ENCODE measurements at regions not wholly inside any gene's neighbourhood (a gene's known extent, or its start where the extent isn't known, plus 50 kb on each side); places are given as distances from the start of the nearest gene placed in this dataset.

- TF ChIP-seq, protein P1, sequence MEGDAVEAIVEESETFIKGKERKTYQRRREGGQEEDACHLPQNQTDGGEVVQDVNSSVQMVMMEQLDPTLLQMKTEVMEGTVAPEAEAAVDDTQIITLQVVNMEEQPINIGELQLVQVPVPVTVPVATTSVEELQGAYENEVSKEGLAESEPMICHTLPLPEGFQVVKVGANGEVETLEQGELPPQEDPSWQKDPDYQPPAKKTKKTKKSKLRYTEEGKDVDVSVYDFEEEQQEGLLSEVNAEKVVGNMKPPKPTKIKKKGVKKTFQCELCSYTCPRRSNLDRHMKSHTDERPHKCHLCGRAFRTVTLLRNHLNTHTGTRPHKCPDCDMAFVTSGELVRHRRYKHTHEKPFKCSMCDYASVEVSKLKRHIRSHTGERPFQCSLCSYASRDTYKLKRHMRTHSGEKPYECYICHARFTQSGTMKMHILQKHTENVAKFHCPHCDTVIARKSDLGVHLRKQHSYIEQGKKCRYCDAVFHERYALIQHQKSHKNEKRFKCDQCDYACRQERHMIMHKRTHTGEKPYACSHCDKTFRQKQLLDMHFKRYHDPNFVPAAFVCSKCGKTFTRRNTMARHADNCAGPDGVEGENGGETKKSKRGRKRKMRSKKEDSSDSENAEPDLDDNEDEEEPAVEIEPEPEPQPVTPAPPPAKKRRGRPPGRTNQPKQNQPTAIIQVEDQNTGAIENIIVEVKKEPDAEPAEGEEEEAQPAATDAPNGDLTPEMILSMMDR (IDR thresholded peaks at IDR 0.05): no peak
- TF ChIP-seq REST (IDR thresholded peaks at IDR 0.05; ENCODE audit: low read depth, low read length) (no peak), NFIC (IDR thresholded peaks at IDR 0.05; ENCODE audit: borderline replicate concordance) (no peak), POLR2AphosphoS5 (IDR thresholded peaks at IDR 0.05; ENCODE audit: low read depth, low read length) (no peak), FOXM1 (IDR thresholded peaks at IDR 0.05; ENCODE audit: low read depth) (no peak), RFX5 (IDR thresholded peaks at IDR 0.05; ENCODE audit: low read length) (no peak), TCF12 (IDR thresholded peaks at IDR 0.05) (no peak), RCOR1 (IDR thresholded peaks at IDR 0.05; ENCODE audit: low read length) (no peak), RXRA (IDR thresholded peaks at IDR 0.05; ENCODE audit: borderline replicate concordance, low read depth) (no peak), CHD2 (IDR thresholded peaks at IDR 0.05; ENCODE audit: low read length, partially characterized antibody) (no peak), MEF2A (IDR thresholded peaks at IDR 0.05; ENCODE audit: borderline replicate concordance, low read depth) (no peak), EP300 (IDR thresholded peaks at IDR 0.05; ENCODE audit: borderline replicate concordance in 1 of 2, low read depth in 1 of 2, low read length in 1 of 2) (no peak)
- TF ChIP-seq, protein P2, sequence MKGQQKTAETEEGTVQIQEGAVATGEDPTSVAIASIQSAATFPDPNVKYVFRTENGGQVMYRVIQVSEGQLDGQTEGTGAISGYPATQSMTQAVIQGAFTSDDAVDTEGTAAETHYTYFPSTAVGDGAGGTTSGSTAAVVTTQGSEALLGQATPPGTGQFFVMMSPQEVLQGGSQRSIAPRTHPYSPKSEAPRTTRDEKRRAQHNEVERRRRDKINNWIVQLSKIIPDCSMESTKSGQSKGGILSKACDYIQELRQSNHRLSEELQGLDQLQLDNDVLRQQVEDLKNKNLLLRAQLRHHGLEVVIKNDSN (IDR thresholded peaks at IDR 0.05; ENCODE audit: borderline replicate concordance, low read depth): no peak
- TF ChIP-seq, protein P3, sequence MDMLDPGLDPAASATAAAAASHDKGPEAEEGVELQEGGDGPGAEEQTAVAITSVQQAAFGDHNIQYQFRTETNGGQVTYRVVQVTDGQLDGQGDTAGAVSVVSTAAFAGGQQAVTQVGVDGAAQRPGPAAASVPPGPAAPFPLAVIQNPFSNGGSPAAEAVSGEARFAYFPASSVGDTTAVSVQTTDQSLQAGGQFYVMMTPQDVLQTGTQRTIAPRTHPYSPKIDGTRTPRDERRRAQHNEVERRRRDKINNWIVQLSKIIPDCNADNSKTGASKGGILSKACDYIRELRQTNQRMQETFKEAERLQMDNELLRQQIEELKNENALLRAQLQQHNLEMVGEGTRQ (IDR thresholded peaks at IDR 0.05; ENCODE audit: borderline replicate concordance, low read depth, low read length): no peak
These were observed 541.2 kb upstream of the JARID2 start for GRCh38 chr6:14704383-14705271.

Measured in SK-N-SH (cell line).